Panc1 (cell line): ENCODE measurements at regions not wholly inside any gene's neighbourhood (a gene's known extent, or its start where the extent isn't known, plus 50 kb on each side); places are given as distances from the start of the nearest gene placed in this dataset.

Experiments used
- POLR2AphosphoS5 ChIP-seq: IDR thresholded peaks from 2 replicates; pipeline ENCODE4 v1.6.1; 2012; ENCODE audit warnings: mild to moderate bottlenecking, low read depth, low read length, moderate library complexity
- TF ChIP-seq, protein P1 (sequence below): fragments of 450-650 bp; IDR thresholded peaks from 2 replicates; pipeline ENCODE4 v1.5.1; 2017; ENCODE audit warnings: mild to moderate bottlenecking

GRCh38 chr3:162863579-162863978 lies 1367.0 kb downstream of the OTOL1 start:
- TF ChIP-seq, protein P1, sequence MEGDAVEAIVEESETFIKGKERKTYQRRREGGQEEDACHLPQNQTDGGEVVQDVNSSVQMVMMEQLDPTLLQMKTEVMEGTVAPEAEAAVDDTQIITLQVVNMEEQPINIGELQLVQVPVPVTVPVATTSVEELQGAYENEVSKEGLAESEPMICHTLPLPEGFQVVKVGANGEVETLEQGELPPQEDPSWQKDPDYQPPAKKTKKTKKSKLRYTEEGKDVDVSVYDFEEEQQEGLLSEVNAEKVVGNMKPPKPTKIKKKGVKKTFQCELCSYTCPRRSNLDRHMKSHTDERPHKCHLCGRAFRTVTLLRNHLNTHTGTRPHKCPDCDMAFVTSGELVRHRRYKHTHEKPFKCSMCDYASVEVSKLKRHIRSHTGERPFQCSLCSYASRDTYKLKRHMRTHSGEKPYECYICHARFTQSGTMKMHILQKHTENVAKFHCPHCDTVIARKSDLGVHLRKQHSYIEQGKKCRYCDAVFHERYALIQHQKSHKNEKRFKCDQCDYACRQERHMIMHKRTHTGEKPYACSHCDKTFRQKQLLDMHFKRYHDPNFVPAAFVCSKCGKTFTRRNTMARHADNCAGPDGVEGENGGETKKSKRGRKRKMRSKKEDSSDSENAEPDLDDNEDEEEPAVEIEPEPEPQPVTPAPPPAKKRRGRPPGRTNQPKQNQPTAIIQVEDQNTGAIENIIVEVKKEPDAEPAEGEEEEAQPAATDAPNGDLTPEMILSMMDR = no peak
- no peak for TF ChIP-seq POLR2AphosphoS5
